ENCODE measurements at regions not wholly inside any gene's neighbourhood (a gene's known extent, or its start where the extent isn't known, plus 50 kb on each side); places are given as distances from the start of the nearest gene placed in this dataset.
"Not testable (repeated sequence)": the region's sequence is repeated elsewhere in the genome, so short reads cannot be mapped to it uniquely, and the experiment has no call there.

DNA sequence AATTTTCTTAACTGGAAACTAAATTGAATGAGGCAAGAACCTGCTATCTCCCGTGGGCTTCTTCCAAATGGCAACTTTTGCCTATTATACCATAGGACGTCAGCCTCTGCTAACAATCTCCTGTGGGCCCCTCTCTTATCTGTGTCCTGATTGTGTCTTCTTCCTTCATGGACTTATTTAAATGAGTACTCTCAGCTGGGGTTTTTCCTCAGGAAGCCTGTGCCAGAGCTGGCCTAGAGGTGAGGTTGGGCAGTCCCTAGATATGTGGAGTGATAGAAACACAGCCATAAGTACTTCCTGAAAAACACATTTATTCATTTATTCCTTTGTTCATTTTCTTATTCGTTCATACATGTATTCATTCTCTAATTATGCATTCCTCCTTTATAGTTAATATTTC is 712.5 kb upstream of the SLIT2 start:
- no peak for DNase-seq (ENCODE audit: low read depth in 2 of 3, low spot score in 2 of 3)

DNA sequence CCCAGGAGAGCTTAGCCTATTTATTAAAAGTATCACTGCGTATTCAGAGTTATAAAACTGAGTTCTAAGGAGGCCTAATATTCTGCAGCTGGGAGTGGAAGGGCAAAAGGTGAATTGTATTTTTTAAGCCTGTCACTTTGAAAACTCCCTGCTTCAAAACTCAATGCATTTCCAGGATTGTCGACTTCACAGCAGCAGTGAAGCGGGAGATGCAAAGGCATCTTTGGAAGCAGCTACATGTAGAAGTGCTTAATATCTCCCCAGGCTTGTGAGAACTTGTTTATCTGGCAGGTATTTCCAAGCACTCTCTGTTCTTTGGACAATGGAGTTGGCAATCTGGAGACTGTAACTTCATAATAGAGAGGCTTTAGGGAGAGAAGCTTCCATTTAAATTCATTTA is 717.5 kb upstream of the SLIT2 start:
- no peak for DNase-seq (ENCODE audit: low read depth in 2 of 3, low spot score in 2 of 3)

DNA sequence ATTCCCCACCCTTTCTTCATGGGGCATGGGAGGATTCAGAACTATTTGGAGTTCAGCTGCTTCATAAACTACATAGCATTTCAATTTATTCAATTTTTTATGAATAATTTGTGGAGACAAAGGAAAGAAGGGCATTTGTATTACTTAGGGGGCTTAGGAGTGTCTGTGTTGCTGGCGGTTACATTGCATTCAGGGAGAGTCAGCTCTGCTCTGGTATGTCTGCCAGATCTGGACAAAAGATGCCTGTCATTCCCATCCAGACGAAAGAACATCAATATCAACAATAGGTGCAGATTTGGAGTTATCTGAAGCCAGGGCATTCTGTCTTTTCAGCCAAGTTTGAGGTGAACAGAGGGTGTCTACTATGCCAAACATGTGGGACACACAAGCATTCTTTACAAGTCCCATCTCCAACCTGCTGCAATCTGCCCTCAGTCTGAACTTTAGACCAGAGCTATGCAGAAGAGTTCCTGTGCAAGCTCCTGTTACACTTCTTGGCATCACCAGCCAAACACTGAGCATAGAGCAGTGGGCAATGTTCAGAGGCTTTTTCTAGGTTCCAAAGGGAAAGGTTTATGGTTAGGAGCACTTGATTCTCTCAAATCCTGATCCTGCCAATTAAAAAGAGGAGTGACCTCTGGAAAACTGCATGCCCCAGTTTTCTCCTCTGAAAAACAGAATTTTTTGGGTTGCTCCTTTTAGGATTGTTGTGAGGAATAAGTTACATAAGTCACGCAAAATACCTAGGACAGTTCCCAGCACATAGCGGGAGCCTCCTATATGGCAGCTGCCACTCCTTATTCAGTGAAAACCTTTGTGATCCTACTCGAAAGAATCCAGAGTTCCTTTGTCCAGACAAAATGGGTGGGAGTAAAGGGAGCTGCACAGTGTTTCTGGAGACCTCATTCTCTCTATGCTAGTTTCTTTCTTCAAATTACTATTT is 719.5 kb upstream of the SLIT2 start:
- DNase-seq (ENCODE audit: low read depth in 2 of 3, low spot score in 2 of 3): no peak

DNA sequence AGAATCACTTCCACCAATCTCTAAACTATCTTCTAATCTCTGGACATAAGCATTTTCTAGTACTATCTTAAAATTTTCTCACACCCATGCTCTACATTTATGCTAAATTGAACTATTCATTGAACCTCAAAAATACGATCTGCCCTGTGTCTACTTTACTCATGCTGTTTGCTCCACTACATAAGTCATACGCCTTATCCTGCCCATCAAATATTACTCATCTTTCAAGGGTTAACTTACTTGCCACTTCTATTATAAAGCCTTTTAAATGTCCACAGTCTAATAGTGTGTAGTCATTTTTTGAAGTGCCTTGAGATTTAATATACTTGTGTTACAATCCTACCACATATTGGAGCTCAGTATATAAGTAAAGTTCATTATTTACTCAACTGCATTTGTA is 727.7 kb upstream of the SLIT2 start:
- no peak for DNase-seq (ENCODE audit: low read depth in 2 of 3, low spot score in 2 of 3)

DNA sequence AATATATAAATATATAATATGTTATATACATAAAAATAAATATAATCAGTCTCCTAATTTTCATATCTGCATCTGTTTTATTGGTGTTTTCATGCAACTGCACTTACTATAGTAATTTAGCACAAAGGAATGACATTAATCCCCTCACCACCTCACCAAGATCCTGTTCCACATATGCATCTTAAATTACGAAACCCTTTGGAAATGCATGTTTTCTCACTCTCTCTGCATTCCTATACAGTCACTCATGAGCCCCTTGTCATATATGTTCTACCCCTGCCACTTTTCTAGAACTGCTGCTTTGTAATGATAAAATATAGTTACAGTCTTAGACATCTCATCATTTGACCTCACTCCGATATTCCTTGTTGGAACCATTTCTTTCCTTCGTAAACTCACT is 728.7 kb upstream of the SLIT2 start:
- no peak for DNase-seq (ENCODE audit: low read depth in 2 of 3, low spot score in 2 of 3)

DNA sequence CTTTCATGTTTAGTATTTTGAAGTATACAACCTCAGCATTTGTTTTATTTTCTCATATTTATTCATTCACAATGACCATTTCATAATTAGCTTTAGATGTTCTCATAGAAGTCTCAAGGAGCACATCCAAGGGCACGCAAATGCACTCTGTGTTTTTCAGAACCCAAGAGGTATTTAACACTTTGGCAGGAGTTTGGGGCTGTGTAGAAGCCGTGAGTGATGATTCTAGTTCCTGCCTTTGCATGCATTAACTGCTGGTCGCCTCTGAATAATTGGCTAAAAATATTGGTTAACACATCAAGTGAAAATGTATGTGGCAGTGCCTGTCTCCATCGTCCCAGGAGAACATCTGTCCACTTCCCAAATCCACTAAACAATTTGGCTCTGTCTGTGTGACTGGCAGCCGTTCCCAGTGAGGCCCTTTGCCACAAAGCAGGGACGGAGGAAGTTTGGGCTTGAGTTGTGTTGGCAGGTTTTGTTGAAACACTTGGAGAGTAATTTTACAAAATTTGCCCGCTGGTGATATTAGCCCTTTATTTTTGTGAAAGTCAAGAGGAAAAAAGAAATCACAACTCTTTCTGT is 730.7 kb upstream of the SLIT2 start:
- DNase-seq (ENCODE audit: low read depth in 2 of 3, low spot score in 2 of 3): no peak

DNA sequence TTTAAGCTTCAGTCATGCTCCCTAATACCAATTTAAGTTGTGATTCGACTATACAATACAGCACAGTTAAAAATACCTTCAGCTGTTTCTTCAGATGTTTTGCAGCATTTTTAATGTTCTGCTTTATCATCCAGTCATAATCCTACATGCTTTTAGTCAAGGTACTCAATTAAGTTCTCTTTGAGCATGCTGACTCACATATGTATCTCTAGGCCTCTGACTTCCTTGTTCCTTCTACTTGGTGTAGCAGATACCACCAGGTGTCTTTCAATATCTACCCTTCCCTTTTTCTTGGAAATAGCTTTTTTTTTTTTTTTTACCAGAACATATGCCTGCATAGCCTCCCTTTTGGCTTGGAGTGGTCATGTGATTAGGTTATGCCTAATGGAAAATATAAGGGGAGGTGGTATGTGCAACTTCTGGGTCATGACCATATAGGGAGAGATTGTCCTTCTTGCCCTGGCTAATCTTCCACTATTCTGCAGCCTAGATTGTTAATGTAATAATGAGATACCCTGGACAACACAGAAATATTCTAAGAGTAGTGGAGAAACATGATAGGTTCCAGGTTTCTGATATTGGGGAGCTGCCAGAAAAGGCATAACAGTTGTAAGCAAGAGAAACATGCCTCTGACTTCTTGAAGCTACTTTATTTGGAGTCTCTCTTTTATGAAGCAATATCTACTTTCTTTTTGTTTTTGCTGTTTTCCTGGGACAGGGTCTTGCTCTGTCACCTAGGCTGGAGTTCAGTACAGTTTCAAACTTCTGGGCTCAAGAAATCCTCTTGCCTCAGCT is 737.2 kb upstream of the SLIT2 start:
- no peak for DNase-seq (ENCODE audit: low read depth in 2 of 3, low spot score in 2 of 3)

DNA sequence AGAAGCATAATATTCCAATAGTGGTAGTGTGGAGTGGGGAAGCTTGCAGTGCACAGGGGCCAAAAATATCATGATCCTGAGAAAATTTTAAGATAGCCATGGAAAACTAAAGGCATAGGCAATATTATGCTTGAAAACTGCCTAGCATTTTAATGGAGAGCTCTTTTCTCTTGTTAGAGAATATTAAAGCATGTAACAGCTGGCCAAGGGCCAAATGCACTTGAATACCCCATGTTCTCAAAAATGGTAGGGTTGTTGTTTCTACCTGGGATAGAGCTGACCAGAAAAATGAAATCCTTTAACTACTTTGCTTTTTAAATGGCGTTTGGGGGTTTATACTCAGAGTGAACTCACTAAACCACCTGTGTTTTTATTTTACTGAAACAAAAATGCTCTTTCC is 739.6 kb upstream of the SLIT2 start:
- no peak for DNase-seq (ENCODE audit: low read depth in 2 of 3, low spot score in 2 of 3)

DNA sequence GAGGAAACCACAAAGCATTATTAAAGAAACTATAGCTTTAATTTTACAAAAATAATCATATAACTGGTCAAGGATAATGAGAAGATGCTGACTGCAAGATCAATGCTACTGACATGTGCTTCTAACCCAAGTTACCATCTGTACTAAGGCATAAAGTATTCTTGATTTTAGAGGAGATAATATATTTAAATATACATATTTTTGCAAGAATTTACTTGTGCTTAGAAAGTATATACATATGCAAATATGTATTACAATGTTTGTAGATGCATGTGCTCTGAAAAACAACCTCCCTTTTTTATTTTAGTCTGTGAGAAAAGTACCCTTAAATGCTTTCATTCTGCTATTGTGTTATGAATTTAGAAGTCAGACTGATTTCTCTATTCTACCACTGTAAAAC is 740.7 kb upstream of the SLIT2 start:
- DNase-seq (ENCODE audit: low read depth in 2 of 3, low spot score in 2 of 3): no peak

DNA sequence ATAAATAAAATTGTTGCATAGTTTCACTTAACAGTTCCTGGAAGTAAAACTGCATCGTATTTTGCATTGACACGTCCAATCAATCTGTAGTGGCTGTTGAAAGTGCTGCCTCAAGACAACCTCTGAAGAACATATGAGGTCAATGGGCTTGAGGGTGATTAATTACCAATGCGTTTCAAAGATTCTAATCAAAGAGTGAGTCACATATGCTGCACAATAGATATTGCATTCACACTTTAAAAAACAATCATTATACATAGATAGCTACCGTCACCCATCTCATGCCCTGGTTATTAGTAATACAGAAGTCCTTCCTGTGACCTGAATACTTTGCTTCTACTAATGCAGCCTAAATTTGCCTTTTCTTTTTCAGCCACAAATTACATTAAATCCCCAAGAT is 743.3 kb upstream of the SLIT2 start:
- DNase-seq (ENCODE audit: low read depth in 2 of 3, low spot score in 2 of 3): no peak

DNA sequence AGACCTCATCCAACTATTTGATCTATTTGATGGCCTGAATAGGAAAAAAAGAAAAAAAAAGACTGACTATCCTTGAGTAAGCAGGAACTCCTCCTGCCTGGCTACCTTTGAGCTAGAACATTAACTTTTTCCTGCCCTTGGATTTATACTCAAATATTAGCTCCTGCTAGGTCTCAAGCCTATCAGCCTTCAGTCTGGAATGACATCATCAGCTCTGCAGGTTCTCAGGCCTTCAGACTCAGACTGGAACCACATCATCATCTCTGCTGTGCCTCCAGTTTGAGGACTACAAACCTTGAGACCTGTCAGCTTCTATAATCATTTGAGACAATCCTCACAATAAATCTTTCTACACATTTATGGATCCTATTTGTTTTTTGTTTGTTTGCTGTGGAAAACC is 754.0 kb upstream of the SLIT2 start:
- no peak for DNase-seq (ENCODE audit: low read depth in 2 of 3, low spot score in 2 of 3)

DNA sequence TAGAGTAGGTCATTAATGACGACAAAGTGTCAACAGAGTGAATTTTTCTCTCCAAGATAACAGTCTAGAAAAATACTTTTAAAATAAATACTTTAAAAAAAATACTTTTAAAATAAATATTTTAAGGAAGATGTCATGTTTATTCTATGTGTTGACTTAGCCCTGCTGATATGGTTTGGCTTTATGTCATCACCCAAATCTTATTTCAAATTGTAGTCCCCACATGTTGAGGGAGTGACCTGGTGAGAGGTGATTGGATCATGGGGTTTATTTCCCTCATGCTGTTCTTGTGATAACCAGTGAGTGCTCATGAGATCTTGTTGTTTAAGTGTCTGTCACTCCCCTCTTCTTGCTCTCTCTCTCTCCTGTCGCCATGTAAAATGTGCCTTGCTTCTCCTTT is 754.9 kb upstream of the SLIT2 start:
- DNase-seq (ENCODE audit: low read depth in 2 of 3, low spot score in 2 of 3): no peak

DNA sequence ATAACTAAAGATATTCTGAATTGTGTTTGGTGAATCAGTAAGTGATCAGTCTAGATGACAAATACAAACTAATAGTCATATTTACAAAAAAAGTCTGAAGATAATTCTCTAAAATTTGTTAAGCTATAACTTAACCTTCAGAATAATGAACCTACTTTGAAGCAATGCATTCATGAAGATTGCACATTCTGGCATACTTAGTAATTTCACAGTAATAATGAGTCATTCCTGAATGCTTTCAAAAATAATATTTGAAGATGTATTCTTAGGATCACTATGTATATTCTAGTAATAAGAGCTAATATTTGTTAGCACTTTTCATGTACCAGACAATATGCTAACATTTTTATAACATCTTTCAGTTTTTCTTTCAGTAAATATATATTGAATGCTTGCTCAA is 756.7 kb upstream of the SLIT2 start:
- DNase-seq (ENCODE audit: low read depth in 2 of 3, low spot score in 2 of 3): no peak

DNA sequence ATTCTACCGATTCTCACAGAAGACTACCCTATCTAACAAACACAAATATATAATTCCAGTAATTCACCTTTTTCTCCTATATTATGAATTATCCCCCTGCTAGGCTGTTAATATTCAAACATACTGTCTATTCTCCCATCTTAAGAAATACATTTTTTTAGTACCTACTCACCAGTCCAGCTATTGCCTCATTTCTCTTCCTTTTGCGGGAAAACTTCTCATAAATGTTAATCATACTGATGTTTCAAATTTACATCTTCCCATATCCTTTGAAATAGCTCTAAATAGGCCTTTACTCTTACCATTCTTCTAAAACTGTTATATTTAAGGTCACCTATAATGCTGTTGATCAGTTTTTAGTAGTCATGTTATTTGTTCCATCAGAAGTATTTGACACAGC is 759.1 kb upstream of the SLIT2 start:
- DNase-seq (ENCODE audit: low read depth in 2 of 3, low spot score in 2 of 3): no peak

DNA sequence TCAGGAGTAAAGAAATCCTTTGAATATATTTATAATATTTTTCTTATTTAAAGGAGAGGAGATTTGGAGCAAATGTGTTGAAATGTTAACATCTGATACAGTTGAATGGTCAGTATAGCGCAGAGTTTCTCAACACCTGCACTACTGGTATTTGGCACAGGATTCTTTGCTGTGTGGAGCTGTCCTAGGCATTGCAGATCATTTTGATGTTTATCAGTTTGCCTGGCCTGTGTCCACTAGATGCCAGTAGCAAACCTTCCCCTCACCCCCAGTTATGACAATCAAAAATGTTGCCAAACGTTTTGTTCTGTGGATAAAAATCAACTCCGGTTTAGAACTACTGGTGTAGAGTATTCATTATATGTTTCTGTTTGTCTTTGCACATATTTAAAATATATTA is 765.3 kb upstream of the SLIT2 start:
- DNase-seq (ENCODE audit: low read depth in 2 of 3, low spot score in 2 of 3): no peak

DNA sequence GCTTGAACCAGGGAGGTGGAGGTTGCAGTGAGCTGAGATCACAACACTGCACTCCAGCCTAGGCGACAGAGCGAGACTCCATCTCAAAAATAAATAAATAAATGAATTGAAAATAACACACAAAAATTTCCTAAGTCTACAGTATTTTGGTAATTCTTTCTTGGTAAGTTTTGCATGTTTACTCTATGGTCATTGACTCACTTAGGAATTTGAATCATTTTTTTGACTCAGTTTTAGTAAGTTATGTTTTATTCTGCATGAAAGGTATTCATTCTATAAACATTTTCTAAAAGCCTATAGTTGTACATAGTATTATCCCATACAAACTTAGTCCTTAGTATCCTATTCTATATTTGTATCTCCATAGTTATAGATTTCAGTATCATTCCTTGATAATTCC is 772.9 kb upstream of the SLIT2 start:
- DNase-seq (ENCODE audit: low read depth in 2 of 3, low spot score in 2 of 3): no peak

DNA sequence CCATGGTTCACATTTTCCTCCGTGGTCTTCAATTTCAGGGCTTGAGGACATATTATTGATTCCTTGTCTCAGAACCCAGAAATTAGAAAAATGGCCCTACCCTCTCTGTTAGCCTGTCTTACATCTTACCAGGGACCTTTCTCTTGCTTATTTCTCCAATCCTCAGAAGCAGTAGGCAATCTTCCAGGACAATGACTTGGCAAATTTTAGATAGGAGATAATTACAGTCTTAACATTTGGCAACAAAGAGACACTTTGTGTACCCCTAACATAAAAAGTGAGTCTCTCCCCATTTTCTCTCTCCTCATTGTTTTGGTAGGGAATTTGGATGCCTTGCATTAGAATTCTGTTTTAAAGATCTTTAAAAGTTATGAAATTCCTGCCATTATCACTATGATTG is 778.1 kb upstream of the SLIT2 start:
- no peak for DNase-seq (ENCODE audit: low read depth in 2 of 3, low spot score in 2 of 3)

DNA sequence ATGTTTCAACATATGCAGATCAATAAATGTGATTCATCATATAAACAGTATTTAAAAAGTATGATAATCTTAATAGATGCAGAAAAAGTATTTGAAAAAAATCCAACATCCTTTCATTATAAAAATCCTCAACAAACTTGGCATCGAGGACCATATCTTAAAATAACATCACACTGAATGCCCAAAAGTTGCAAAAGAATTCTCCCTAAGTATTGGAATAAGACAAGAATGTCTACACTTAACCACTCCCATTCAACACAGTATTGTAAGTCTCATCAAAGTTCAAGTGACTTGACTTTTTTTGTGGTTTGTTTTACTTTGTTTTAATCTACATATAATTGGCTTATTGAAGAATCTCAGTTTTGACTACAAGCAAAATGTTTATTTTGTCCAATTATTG is 779.0 kb upstream of the SLIT2 start:
- no peak for DNase-seq (ENCODE audit: low read depth in 2 of 3, low spot score in 2 of 3)

DNA sequence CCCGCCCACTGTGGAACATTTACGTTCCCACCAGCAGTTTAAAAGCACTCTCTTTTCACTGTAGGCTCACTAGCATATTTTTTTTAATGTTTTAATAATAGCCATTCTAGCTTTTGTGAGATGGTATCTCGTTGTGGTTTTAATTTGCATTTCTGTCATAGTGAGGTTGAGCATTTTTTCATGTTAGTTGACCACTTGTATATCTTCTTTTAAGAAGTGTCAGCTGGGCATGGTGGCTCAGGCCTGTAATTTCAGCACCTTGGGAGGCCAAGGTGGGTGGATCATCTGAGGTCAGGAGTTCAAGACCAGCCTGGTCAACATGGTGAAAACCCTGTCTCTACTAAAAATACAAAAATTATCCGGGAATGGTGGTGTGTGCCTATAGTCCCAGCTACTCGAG is 781.7 kb upstream of the SLIT2 start:
- DNase-seq (ENCODE audit: low read depth in 2 of 3, low spot score in 2 of 3): not testable (repeated sequence)

DNA sequence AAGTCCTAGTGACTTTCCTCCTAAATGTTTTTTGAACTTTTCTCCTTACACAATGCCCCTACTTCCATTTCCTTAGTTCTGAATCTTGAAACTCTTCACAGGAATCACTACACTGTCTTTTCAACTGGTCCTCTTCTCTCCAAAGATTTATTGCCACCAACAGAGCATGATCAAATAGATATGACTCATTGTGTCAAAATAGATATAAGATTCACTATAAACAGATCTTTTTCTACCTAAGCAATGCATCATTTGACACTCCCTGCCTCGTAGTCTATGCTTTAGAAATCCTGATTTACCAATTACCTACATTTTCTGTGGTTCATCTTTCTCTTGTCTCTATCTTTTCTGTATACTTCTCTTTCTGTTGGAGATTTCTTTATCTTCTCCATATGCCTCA is 789.6 kb upstream of the SLIT2 start:
- DNase-seq (ENCODE audit: low read depth in 2 of 3, low spot score in 2 of 3): no peak

DNA sequence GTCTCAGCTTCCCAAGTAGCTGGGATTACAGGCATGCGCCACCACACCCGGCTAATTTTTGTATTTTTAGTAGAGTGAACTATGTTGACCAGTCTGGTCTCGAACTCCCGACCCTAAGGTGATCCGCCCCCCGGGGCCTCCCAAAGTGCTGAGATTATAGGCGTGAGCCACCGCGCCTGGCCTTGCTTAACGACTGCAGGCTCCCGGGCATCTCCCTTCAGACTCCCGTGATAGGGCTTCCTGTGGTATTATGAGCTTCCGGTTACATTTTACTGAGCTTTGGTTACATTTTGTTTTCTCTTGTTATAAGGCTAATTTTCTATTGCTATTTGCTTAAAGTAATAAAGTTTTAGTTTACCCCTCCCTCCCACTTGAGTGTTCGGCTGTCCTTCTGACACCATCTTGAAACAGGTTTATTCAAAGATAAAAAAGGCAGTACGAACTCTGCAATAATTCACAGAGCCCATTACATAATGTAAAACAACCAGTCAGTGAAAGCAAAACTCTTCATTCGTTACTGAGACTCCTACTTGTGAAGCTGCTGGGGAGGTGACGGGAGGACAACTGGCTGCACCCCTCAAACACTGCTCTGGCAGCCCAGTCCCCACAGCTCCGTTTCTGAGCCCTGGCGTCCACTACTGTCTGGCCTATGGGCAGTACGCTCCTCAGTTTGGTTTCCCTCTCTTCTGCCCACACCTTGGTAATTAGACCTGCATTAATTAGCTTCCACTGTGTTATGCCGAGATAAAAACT is 795.7 kb upstream of the SLIT2 start:
- DNase-seq (ENCODE audit: low read depth in 2 of 3, low spot score in 2 of 3): no peak
